T-helper 1 cell (primary cell): ENCODE measurements at regions not wholly inside any gene's neighbourhood (a gene's known extent, or its start where the extent isn't known, plus 50 kb on each side); places are given as distances from the start of the nearest gene placed in this dataset.

Experiments used
- DNase-seq, 5 donors: peaks; one replicate each; pipeline ENCODE4 v3.0.0-alpha.2; 2012 to 2020

DNA sequence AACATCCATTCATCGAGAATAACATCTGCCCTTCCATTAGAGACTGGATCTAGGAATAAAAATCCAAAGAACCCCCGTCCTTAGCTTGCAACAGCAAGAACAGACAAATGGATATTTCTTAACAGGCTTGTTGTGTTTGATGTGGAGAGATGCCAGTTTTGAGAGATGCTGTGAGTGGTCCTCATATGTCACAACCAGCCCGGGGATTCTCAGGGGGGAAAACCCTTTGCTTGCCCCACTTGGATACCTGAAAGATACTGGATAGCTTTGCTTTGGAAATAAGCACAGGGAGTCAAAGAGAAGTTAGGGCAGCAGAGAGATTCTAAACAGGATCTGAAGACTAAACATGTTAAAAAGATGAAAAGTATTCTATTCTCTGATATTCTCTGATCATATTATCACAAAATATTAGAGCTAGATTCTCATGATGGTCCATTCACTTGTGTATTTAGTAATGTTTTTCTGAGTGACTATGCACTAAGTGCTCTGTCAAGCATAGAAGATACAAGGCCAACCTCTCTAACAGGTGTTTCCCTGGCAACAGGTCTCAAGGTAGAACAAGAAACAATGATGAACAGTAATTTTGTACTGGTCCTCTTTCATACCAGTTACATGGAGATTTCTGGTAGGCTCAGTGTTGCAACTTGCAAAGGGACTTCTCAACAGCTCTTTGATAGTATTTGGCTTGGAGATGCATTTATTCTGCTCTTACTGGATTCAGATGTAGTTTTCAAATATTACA is 348.2 kb downstream of the MYCN start:
- DNase-seq = no peak

GRCh38 chr2:16287831-16288230 is 347.5 kb downstream of the MYCN start:
- no peak for DNase-seq

GRCh38 chr2:16287281-16287680 is 346.9 kb downstream of the MYCN start:
- DNase-seq = no peak

GRCh38 chr2:16285813-16286510 is 345.6 kb downstream of the MYCN start:
- no peak for DNase-seq

DNA sequence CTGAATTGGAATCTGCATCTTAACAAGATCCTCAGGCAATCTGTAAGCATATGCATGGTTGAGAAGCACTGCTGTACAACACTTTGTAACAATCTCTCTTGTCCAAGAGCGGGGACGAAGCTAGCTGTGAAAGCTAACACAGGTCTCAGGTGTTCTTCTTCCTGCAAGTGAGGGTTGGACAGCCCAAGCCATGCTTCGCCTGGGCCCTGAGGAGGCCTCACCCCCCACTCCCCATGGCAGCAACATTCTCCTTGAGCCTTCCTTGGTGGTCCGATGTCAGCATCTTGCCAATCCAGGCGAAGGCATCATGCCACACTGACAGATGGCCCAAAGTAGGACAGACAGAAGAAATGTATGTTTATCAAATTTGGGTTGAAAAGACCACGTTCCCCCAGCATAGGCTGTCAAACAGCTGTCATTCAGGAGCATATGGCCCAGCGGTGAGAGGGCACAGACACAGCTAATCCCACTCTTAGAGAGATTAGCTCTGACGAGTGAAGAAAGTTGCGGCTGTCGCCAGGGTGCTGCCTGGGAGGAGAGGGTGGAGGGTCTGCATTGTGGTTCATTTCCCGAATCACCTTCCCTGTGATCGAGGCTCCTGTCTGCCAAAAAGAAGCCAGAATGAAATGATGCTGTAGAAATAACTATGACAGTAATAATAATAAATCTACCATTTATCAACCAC is 344.7 kb downstream of the MYCN start:
- no peak for DNase-seq

DNA sequence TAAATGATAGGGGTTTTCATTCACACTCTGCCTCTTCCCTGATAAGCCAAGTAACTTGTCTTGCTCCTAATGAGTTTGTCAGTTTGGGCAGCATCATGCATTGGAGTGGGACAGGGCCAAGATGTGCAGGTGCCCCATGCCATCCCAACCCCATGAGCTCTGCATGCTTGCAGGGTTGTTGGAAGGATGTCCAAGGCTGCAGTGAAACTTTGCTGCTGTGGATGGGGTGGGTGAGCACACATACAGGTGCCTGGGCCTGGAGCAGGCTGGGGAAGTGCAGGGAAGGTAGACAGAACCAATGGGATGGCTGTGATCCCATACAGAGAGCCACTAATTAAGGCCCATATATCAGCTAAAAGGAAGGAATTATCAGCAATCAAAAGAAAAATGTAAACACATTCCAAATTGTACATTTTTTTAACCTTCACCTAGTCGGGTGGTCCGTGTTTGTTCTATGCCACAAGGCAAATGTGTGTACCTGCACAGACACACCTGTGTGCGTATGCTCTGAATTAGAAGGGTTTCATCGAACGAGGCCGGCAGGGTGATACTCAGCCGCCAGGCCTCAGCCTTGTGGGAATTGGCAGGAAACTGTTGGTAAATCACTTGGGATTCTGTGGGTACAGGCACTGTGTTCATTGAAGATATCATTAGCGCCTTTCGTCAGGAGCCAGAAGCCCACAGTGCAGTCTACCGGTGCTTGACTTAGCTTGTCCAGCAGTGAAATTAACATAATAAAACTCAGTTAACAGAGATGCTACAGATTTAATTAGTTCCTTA is 342.9 kb downstream of the MYCN start:
- DNase-seq = no peak

- DNase-seq = no peak
Measured at GRCh38 chr2:16282511-16282910, 342.2 kb downstream of the MYCN start.

GRCh38 chr2:16281451-16282335 is 341.3 kb downstream of the MYCN start:
- peak in 1 of 5 donors; percentile 2 for DNase-seq

- no peak for DNase-seq
Measured at GRCh38 chr2:16280081-16280480, 339.7 kb downstream of the MYCN start.

DNA sequence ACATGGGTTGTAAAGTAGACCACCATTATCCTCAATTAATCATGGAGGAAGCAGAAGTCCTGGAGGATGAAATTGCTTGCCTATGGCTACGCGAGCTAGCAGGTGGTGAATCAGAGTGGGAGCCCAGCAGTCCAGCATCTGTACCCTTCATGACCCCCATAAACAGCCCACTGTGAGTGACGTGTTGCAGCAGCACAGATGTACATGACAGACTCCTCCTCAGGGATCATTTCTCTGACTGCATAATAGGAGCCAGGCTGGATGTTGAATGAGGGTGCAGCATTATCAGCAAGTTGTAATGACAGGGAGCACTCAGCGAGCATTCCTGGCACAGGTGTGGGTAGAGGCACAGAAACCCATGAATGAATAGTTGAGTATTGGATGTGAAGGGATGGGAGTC is 339.3 kb downstream of the MYCN start:
- no peak for DNase-seq

DNA sequence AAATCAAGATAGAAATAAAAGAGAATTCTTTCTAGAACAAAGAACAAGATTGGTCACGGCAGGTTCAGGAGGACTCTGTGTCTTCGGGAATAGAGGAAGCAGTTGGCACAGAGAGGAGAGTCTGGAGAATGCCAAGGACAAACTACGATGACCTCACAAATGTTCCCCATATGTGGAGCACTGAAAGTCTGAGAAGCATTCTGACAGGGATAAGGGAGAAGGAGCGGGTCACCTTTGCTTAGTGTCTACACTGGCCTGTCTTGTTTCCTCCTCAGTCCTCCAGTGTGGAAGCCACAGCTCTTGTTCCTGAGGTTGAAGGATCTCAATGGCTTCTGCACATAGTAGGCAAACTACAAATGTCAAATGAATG is 338.8 kb downstream of the MYCN start:
- DNase-seq = no peak

DNA sequence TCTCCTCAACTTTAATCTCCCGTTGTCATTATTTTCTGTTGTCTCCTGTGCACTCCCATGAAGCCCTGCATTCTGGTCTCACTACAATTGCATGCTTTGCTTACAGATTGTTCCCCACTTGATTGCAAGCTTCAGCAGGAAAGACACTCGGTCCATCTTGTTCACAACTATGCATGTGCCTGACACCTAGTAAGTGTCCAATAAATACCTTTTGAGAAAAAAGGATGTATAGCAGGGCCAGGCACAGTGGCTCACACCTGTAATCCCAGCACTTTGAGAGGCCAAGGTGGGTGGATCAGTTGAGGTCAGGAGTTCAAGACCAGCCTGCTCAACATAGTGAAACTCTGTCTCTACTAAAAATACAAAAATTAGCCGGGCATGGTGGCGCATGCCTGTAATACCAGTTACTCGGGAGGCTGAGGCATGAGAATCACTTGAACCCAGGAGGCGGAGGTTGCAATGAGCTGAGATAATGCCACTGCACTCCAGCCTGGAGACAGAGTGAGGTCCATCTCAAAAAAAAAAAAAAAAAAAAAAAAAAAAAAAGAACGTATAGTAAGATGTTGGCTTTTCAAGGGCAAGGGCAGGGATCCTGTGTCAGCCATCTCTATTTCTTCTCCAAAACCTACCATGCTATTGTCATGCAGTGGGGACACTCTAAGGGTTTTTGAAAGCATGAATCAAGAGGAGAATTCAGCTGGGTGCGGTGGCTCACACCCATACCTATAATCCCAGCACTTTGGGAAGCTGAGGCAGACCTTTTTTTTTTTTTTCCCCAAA is 338.3 kb downstream of the MYCN start:
- DNase-seq = no peak

- no peak for DNase-seq
Measured at GRCh38 chr2:16277117-16277516, 336.8 kb downstream of the MYCN start.

DNA sequence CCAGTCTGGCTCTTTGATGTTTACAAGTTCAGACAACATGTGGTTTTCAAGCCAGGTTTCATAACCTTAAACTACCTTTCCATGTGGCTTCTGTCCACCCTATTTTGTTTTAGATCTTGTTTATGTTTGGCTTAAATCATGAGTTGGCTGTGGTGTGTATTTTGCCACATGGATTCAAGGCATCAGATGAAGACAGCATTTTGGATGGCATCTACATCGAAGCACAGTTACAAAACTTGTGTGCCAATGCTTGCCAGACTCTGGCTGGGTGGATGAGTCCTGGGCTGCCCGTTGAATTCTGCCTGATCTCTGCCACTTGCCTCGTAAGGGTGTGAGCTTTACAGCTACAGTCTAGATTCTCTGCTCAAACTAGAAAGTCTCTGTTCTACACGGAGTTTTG is 335.3 kb downstream of the MYCN start:
- DNase-seq = no peak

DNA sequence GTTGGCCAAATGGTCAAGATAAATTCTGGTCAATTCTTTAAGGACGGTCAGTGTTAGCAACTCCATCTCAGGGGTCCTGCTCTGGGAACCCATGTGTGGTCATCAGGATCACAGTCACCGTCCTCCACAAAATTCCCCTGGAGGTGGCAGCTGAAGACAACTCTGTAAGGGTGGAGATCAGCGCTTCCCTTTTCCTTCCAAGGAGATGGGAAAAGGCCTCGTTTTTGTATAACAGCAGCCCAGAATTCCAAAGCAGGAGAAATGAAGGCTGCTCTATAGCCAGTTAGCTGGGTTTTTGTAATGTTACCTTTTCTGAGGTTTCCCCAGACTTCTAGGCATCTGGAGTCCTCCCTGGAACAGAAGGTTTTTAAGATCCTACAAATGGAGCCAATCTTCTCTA is 334.8 kb downstream of the MYCN start:
- DNase-seq = no peak

GRCh38 chr2:16273111-16273510 is 332.8 kb downstream of the MYCN start:
- no peak for DNase-seq

GRCh38 chr2:16272038-16272788 is 331.9 kb downstream of the MYCN start:
- DNase-seq = no peak

DNA sequence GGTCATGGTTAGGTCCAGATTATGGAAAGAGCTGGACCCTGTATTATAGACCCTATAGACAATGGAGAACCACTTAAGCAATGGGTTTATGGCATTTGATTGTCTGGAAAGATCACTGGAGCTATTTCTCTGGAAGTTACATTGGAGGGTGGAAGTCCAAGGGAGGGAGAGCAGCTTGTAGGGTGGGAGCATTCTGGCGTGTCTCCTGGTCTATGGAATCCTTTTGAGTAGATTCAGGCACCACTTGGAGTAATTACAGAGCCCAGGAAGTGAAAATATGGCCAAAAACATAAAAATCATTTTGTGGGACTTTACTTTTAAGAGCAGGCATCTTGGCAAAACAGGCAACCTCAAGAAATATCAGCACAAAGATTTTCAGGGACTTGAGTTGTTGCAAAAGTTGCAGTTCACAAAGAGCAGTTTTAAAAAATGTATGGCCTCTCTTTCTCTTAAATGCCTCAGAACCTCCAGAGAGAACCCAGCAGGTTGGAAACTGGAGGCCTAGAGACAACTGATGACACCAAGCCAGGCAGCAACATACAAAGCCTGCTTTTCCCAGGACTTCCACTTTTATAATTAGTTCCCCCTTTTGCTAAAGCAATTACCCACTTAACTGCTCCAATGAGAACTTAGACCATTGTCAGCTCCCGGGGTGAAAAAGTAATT is 331.0 kb downstream of the MYCN start:
- DNase-seq = no peak

- no peak for DNase-seq
Measured at GRCh38 chr2:16270441-16270840, 330.1 kb downstream of the MYCN start.
